ENCODE measurements at regions not wholly inside any gene's neighbourhood (a gene's known extent, or its start where the extent isn't known, plus 50 kb on each side); places are given as distances from the start of the nearest gene placed in this dataset.

- no peak for DNase-seq
- no peaks in the 10 kb centered on the region for H3K9me3 ChIP-seq (ENCODE audit: low read length)
- H3K4me1 ChIP-seq (ENCODE audit: insufficient read depth, low read length) = no peaks in the 10 kb centered on the region
- TF ChIP-seq CTCF (conservative IDR thresholded peaks at IDR 0.05; ENCODE audit: low read depth, low read length) (peak; percentile 33; the same call in 1 of the 2 replicates), EZH2phosphoT487 (IDR thresholded peaks at IDR 0.05; ENCODE audit: borderline replicate concordance, low read length) (no peak)
- no peak overlapping the region for H3K9ac ChIP-seq (ENCODE audit: low read length)
- H2AFZ ChIP-seq (ENCODE audit: low read length) = no peak overlapping the region
- no peaks in the 10 kb centered on the region for H3K27me3 ChIP-seq (ENCODE audit: low read length)
- H3K27ac ChIP-seq (ENCODE audit: low read length) = no peak overlapping the region
- intact Hi-C loops (cut with micrococcal nuclease) = no loop called here
- no peaks in the 10 kb centered on the region for H3K36me3 ChIP-seq (ENCODE audit: low read depth, low read length)
- ATAC-seq = no peak
- POLR2A ChIA-PET (ENCODE audit: unreplicated experiment) = no interaction called here
- H4K20me1 ChIP-seq (ENCODE audit: low read length) = no peaks in the 10 kb centered on the region
- CTCF ChIA-PET = no interaction called here
- no peaks in the 10 kb centered on the region for H3F3A ChIP-seq (ENCODE audit: low read length, unreplicated experiment)
- no TSS peak for BruUV-seq (replicated peaks)
- H3K9me2 ChIP-seq (replicated peaks; ENCODE audit: low read length) = no peaks in the 10 kb centered on the region
- H3K4me3 ChIP-seq (ENCODE audit: low read length) = no peak overlapping the region
- H3K4me2 ChIP-seq (ENCODE audit: low read length) = no peak overlapping the region
- no peaks in the 10 kb centered on the region for H3K79me2 ChIP-seq (ENCODE audit: low read length)
These were observed 417.2 kb downstream of the TRAM1L1 start for GRCh38 chr4:116668190-116668589.

- TF ChIP-seq EZH2 (IDR thresholded peaks at IDR 0.05; ENCODE audit: low read length, unreplicated experiment) (no peak), EZH2phosphoT487 (IDR thresholded peaks at IDR 0.05; ENCODE audit: borderline replicate concordance, low read length) (no peak), CTCF (conservative IDR thresholded peaks at IDR 0.05; ENCODE audit: low read depth, low read length) (no peak)
- POLR2A ChIA-PET (ENCODE audit: unreplicated experiment) = no interaction called here
These were observed 419.7 kb downstream of the TRAM1L1 start for GRCh38 chr4:116665716-116666115.

GRCh38 chr4:116664198-116664597 lies 421.2 kb downstream of the TRAM1L1 start:
- Histone ChIP-seq H3K36me3 (ENCODE audit: low read depth, low read length) (no peaks in the 10 kb centered on the region), H3F3A (ENCODE audit: low read length, unreplicated experiment) (no peaks in the 10 kb centered on the region), H3K9me2 (replicated peaks; ENCODE audit: low read length) (no peaks in the 10 kb centered on the region), H3K9me3 (ENCODE audit: low read length) (no peaks in the 10 kb centered on the region), H3K9ac (ENCODE audit: low read length) (no peak overlapping the region), H3K27me3 (ENCODE audit: low read length) (no peaks in the 10 kb centered on the region), H2AFZ (ENCODE audit: low read length) (no peak overlapping the region), H4K20me1 (ENCODE audit: low read length) (no peaks in the 10 kb centered on the region), H3K27ac (ENCODE audit: low read length) (no peak overlapping the region), H3K4me2 (ENCODE audit: low read length) (no peak overlapping the region), H3K4me3 (ENCODE audit: low read length) (no peak overlapping the region), H3K4me1 (ENCODE audit: insufficient read depth, low read length) (no peaks in the 10 kb centered on the region), H3K79me2 (ENCODE audit: low read length) (no peaks in the 10 kb centered on the region)
- POLR2A ChIA-PET (ENCODE audit: unreplicated experiment) = no interaction called here
- TF ChIP-seq EZH2phosphoT487 (IDR thresholded peaks at IDR 0.05; ENCODE audit: borderline replicate concordance, low read length) (no peak), CTCF (conservative IDR thresholded peaks at IDR 0.05; ENCODE audit: low read depth, low read length) (no peak), EZH2 (IDR thresholded peaks at IDR 0.05; ENCODE audit: low read length, unreplicated experiment) (no peak)
- ATAC-seq = no peak
- intact Hi-C loops (cut with micrococcal nuclease) = no loop called here
- no TSS peak for BruUV-seq (replicated peaks)
- DNase-seq = no peak
- CTCF ChIA-PET = no interaction called here

More at GRCh38 chr4:116665716-116666115, 419.7 kb downstream of the TRAM1L1 start:
- no peaks in the 10 kb centered on the region for H3K79me2 ChIP-seq (ENCODE audit: low read length)
- H3F3A ChIP-seq (ENCODE audit: low read length, unreplicated experiment) = no peaks in the 10 kb centered on the region
- H3K4me3 ChIP-seq (ENCODE audit: low read length) = no peak overlapping the region
- CTCF ChIA-PET = no interaction called here
- H3K27me3 ChIP-seq (ENCODE audit: low read length) = no peaks in the 10 kb centered on the region
- intact Hi-C loops (cut with micrococcal nuclease) = no loop called here
- H4K20me1 ChIP-seq (ENCODE audit: low read length) = no peaks in the 10 kb centered on the region
- DNase-seq = no peak
- ATAC-seq = no peak
- H2AFZ ChIP-seq (ENCODE audit: low read length) = no peak overlapping the region
- no peaks in the 10 kb centered on the region for H3K9me2 ChIP-seq (replicated peaks; ENCODE audit: low read length)
- H3K9ac ChIP-seq (ENCODE audit: low read length) = no peak overlapping the region
- BruUV-seq (replicated peaks) = no TSS peak
- H3K4me1 ChIP-seq (ENCODE audit: insufficient read depth, low read length) = no peaks in the 10 kb centered on the region
- no peak overlapping the region for H3K4me2 ChIP-seq (ENCODE audit: low read length)
- H3K36me3 ChIP-seq (ENCODE audit: low read depth, low read length) = no peaks in the 10 kb centered on the region
- no peaks in the 10 kb centered on the region for H3K9me3 ChIP-seq (ENCODE audit: low read length)
- H3K27ac ChIP-seq (ENCODE audit: low read length) = no peak overlapping the region

Measured in PC-3 (cell line).